ENCODE measurements at regions not wholly inside any gene's neighbourhood (a gene's known extent, or its start where the extent isn't known, plus 50 kb on each side); places are given as distances from the start of the nearest gene placed in this dataset.
"Not testable (repeated sequence)": the region's sequence is repeated elsewhere in the genome, so short reads cannot be mapped to it uniquely, and the experiment has no call there.

DNA sequence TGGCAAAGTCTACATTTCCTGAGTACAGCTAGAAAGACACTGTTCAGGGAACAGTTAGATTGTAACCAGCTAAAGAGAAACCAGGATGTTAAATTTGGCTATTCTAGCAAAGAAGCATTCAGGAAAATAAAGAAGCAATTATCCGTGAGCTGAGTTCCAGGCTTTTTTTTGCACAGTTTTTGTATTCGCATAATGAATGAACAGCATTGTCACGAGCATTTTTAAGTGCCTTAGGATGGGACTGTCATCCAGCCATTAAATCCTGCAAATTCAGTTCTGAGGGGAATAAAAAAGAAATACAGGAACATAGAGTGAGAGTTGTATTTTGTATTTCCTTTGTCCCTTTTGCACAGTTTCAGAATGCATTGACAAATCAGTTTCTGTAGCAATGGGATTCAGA, 1302.2 kb downstream of the CDH12 start:
- not testable (repeated sequence) for H3K27ac ChIP-seq (ENCODE audit: low read depth, low read length); H3K4me3 ChIP-seq (ENCODE audit: low read length); H3K4me1 ChIP-seq (ENCODE audit: insufficient read depth, low read length); H3K36me3 ChIP-seq (ENCODE audit: insufficient read depth, low read length); H3K27me3 ChIP-seq (ENCODE audit: insufficient read depth, low read length); H3K9ac ChIP-seq (ENCODE audit: low read depth, low read length); H3K9me3 ChIP-seq (ENCODE audit: insufficient read depth, low read depth, low read length)
- WGBS: 94% methylated on average over 3 of the region's 3 CpGs

DNA sequence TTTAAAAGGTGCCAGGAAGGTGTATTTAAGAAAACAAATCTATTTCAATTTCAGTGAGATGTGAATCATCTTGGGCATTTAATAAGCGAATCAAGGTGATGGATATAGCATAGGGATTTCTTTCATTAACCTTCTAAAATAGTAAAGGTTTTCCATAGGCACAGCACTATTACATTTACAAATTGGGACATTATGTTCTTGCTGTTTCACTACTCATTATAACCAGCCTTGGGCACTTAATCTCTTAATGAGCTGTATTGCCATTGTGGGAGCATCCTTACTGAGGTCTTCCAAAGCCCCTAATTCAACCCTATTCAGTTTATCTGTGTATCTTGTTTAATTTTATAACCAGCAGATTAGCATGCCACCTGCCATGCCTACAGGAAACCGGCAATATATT, 1305.5 kb downstream of the CDH12 start:
- WGBS: no CpG with 5 or more reads among the region's 2 CpGs
- not testable (repeated sequence) for H3K27me3 ChIP-seq (ENCODE audit: insufficient read depth, low read length); H3K36me3 ChIP-seq (ENCODE audit: insufficient read depth, low read length); H3K4me1 ChIP-seq (ENCODE audit: insufficient read depth, low read length); H3K9me3 ChIP-seq (ENCODE audit: insufficient read depth, low read depth, low read length); H3K27ac ChIP-seq (ENCODE audit: low read depth, low read length); H3K9ac ChIP-seq (ENCODE audit: low read depth, low read length); H3K4me3 ChIP-seq (ENCODE audit: low read length)

DNA sequence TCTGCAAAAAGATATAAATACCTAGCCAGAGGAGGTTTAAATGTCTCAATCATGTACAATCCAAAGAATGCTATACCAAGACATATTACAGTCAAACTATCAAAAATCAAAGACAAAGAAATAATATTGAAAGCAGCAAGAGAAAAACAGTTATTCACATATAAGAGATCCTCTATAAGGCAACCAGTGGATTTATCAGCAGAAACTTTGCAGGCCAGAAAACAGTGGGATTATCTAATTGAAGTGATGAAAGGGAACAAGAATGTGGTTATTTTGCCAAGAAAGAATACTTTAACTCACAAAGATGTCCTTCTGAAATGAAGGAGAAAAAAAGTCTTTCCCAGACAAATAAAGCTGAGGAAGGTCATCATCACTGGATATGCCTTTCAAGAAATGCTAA, 1318.0 kb downstream of the CDH12 start:
- not testable (repeated sequence) for H3K27ac ChIP-seq (ENCODE audit: low read depth, low read length); H3K9ac ChIP-seq (ENCODE audit: low read depth, low read length); H3K4me1 ChIP-seq (ENCODE audit: insufficient read depth, low read length); H3K4me3 ChIP-seq (ENCODE audit: low read length); H3K27me3 ChIP-seq (ENCODE audit: insufficient read depth, low read length); H3K9me3 ChIP-seq (ENCODE audit: insufficient read depth, low read depth, low read length); H3K36me3 ChIP-seq (ENCODE audit: insufficient read depth, low read length)

DNA sequence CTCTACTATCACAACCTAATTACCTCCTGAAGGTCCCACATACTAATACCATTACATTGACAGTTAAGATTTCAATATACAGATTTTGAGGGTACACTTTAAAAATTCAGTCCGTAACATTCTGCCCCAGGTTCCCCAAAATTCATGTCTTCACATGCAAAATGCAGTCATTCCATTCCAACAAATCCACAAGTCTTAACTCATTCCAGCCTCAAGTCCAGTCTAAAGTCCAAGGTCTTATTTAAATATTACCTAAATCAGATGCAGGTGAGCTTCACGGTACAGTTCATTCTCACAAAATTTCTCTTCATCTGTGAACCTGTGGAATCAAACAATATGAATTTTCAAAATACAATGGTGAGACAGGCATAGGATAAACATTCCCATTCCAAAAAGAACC, 1332.0 kb downstream of the CDH12 start:
- H3K9ac ChIP-seq (ENCODE audit: low read depth, low read length); H3K27me3 ChIP-seq (ENCODE audit: insufficient read depth, low read length); H3K9me3 ChIP-seq (ENCODE audit: insufficient read depth, low read depth, low read length); H3K27ac ChIP-seq (ENCODE audit: low read depth, low read length); H3K4me3 ChIP-seq (ENCODE audit: low read length); H3K4me1 ChIP-seq (ENCODE audit: insufficient read depth, low read length); H3K36me3 ChIP-seq (ENCODE audit: insufficient read depth, low read length): not testable (repeated sequence)
- no CpG with 5 or more reads among the region's 2 CpGs for WGBS

DNA sequence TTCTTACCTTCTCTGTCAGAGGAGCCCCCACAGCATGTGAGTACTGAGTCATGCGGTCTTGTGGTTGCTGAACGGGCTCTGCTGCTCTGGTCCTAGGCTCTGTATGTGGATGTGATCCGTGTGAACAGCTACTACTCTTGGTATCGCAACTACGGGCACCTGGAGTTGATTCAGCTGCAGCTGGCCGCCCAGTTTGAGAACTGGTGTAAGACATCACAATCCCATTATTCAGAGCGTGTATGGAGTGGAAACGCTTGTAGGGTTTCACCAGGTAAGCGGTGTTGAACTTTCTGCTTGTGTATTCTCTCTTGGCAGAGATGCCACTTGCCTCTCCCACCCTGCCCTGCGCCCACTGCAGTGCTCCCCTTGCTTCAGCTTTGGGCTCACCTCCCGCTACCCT, 1356.2 kb downstream of the CDH12 start:
- 96% methylated on average over 9 of the region's 11 CpGs for WGBS
- H3K27ac ChIP-seq (ENCODE audit: low read depth, low read length); H3K9ac ChIP-seq (ENCODE audit: low read depth, low read length); H3K9me3 ChIP-seq (ENCODE audit: insufficient read depth, low read depth, low read length); H3K36me3 ChIP-seq (ENCODE audit: insufficient read depth, low read length); H3K4me1 ChIP-seq (ENCODE audit: insufficient read depth, low read length); H3K27me3 ChIP-seq (ENCODE audit: insufficient read depth, low read length); H3K4me3 ChIP-seq (ENCODE audit: low read length): not testable (repeated sequence)

DNA sequence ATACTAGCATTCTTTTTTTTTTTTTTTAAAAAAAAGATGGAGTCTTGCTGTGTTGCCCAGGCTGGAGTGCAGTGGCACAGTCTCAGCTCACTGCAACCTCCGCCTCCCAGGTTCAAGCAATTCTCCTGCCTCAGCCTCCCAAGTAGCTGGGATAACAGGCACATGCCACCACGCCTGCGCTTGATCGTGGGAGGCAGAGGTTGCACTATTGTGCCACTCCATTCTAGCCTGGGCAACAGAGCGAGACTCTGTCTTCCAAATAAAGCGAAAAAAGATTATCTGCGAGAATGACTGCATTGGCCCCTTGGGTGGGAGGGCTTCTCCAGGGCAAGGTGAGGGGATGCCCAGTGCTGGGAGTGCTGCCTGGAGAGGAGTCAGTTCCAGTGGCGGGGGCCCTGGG, 1357.1 kb downstream of the CDH12 start:
- not testable (repeated sequence) for H3K4me1 ChIP-seq (ENCODE audit: insufficient read depth, low read length); H3K9me3 ChIP-seq (ENCODE audit: insufficient read depth, low read depth, low read length); H3K27ac ChIP-seq (ENCODE audit: low read depth, low read length); H3K4me3 ChIP-seq (ENCODE audit: low read length); H3K27me3 ChIP-seq (ENCODE audit: insufficient read depth, low read length); H3K36me3 ChIP-seq (ENCODE audit: insufficient read depth, low read length); H3K9ac ChIP-seq (ENCODE audit: low read depth, low read length)
- WGBS: 99% methylated on average over 7 of the region's 8 CpGs

DNA sequence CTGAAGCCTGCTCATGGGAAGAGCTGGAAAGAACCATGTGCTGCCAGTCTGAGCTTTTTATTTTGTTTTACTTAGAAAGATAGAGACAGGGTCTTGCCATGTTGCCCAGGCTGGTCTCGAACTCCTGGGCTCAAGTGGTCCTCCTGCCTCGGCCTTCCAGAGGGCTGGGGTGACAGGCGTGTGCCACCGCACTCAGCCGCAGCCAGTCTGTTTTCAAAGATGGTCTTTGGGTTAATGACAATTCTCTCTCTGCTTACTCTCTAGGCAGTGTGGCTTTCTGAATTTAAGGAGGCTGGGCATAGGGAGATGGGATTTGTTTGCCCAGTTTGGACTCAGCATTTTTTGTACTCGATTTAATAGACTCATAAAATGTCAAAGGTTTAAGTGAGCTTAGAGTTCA, 1357.9 kb downstream of the CDH12 start:
- H3K9ac ChIP-seq (ENCODE audit: low read depth, low read length); H3K27ac ChIP-seq (ENCODE audit: low read depth, low read length); H3K4me1 ChIP-seq (ENCODE audit: insufficient read depth, low read length); H3K27me3 ChIP-seq (ENCODE audit: insufficient read depth, low read length); H3K4me3 ChIP-seq (ENCODE audit: low read length); H3K36me3 ChIP-seq (ENCODE audit: insufficient read depth, low read length); H3K9me3 ChIP-seq (ENCODE audit: insufficient read depth, low read depth, low read length): not testable (repeated sequence)
- 98% methylated on average over 5 of the region's 6 CpGs for WGBS

DNA sequence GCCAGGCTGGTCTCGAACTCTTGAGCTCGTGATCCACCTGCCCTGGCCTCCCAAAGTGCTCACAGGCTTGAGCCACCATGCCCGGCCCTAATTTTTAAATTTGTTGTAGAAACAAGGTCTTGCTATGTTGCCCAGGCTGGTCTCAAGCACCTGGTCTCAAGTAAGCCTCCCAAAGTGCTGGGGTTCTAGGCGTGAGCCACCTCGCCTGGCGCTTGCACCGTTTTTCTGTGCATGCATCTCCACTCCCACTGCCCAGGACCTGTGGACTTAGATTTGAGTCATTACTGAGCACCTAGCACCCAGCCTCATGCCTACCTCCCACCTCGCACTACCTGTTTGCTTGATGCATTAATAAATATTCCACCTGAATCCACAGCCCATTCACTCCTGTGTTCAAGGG, 1359.1 kb downstream of the CDH12 start:
- 98% methylated on average over 4 of the region's 8 CpGs for WGBS
- H3K36me3 ChIP-seq (ENCODE audit: insufficient read depth, low read length); H3K9ac ChIP-seq (ENCODE audit: low read depth, low read length); H3K9me3 ChIP-seq (ENCODE audit: insufficient read depth, low read depth, low read length); H3K27ac ChIP-seq (ENCODE audit: low read depth, low read length); H3K4me1 ChIP-seq (ENCODE audit: insufficient read depth, low read length); H3K4me3 ChIP-seq (ENCODE audit: low read length); H3K27me3 ChIP-seq (ENCODE audit: insufficient read depth, low read length): not testable (repeated sequence)

DNA sequence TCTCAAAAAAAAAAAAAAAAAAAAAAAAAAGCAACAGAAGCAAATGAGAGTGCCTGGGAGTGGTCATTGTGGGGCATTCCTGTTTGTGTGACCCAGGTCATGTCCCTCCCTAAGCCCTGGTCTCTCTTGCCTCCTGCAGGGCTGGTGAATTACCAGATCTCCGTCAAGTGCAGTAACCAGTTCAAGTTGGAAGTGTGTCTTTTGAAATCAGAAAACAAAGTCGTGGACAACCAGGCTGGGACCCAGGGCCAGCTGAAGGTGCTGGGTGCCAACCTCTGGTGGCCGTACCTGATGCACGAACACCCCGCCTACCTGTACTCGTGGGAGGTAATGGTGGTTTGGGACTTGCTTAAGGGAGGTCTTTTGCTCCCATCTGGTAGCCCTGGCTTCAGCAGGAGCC, 1362.0 kb downstream of the CDH12 start:
- H3K4me3 ChIP-seq (ENCODE audit: low read length); H3K9me3 ChIP-seq (ENCODE audit: insufficient read depth, low read depth, low read length); H3K4me1 ChIP-seq (ENCODE audit: insufficient read depth, low read length); H3K9ac ChIP-seq (ENCODE audit: low read depth, low read length); H3K27me3 ChIP-seq (ENCODE audit: insufficient read depth, low read length); H3K27ac ChIP-seq (ENCODE audit: low read depth, low read length); H3K36me3 ChIP-seq (ENCODE audit: insufficient read depth, low read length): not testable (repeated sequence)
- WGBS: 86% methylated on average over 3 of the region's 6 CpGs

DNA sequence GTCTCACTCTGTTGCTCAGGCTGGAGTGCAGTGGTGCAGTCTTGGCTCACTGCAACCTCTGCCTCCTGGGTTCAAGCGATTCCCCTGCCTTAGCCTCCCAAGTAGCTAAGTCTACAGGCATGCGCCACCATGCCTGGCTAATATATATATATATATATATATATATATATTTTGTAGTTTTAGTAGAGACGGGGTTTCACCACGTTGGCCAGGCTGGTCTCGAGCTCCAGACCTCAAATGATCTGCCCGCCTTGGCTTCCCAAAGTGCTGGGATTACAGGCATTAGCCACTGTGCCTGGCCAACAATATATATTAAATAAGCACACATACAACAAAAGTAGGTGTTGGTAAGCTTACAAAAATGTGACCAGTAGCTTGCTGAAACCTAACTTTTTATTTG, 1364.3 kb downstream of the CDH12 start:
- H3K9me3 ChIP-seq (ENCODE audit: insufficient read depth, low read depth, low read length); H3K4me1 ChIP-seq (ENCODE audit: insufficient read depth, low read length); H3K36me3 ChIP-seq (ENCODE audit: insufficient read depth, low read length); H3K27ac ChIP-seq (ENCODE audit: low read depth, low read length); H3K4me3 ChIP-seq (ENCODE audit: low read length); H3K9ac ChIP-seq (ENCODE audit: low read depth, low read length); H3K27me3 ChIP-seq (ENCODE audit: insufficient read depth, low read length): not testable (repeated sequence)
- 96% methylated on average over 5 of the region's 6 CpGs for WGBS

DNA sequence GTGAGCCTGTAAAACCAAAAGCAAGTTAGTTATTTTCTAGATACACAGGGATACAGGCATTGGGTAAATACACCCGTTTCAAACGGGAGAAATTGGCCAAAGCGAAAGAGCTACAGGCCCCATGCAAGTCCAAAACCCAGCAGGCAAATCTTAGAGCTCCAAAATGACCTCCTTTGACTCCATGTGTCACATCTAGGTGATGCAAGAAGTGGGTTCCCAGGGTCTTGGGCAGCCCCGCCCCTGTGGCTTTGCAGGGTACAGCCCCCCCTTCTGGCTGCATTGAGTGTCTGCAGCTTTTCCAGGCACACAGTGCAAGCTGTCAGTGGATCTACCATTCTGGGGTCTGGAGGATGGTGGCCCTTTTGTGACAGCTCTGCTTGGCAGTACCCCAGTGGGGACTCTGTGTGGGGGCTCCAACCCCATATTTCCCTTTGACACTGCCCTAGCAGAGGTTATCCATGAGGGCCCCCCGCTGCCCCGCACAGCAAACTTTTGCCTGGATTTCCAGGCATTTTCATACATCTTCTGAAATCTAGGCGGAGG, 1367.6 kb downstream of the CDH12 start:
- not testable (repeated sequence) for H3K9ac ChIP-seq (ENCODE audit: low read depth, low read length); H3K9me3 ChIP-seq (ENCODE audit: insufficient read depth, low read depth, low read length); H3K36me3 ChIP-seq (ENCODE audit: insufficient read depth, low read length); H3K4me3 ChIP-seq (ENCODE audit: low read length); H3K27me3 ChIP-seq (ENCODE audit: insufficient read depth, low read length); H3K4me1 ChIP-seq (ENCODE audit: insufficient read depth, low read length); H3K27ac ChIP-seq (ENCODE audit: low read depth, low read length)
- WGBS: 94% methylated on average over 7 of the region's 7 CpGs

DNA sequence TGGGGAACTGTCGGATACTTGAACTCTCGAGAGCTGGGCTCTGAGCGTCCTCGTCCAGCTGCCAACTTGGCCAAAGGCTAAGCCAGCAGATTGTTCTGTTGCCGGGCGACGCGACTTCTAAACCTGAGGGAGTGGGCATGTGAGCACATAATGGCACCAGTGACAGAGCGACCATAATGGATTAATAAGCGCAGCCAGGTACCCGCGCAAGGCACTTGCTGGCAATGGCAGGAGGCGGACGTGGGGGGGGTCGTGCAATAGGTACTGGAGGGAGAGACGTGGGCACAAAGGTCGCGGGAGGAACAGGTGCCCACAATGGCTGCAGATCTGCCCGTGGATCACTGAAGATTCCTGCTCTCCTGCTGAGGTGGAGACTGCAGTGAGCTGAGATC, 1368.7 kb downstream of the CDH12 start:
- not testable (repeated sequence) for H3K27me3 ChIP-seq (ENCODE audit: insufficient read depth, low read length); H3K9me3 ChIP-seq (ENCODE audit: insufficient read depth, low read depth, low read length); H3K4me1 ChIP-seq (ENCODE audit: insufficient read depth, low read length); H3K36me3 ChIP-seq (ENCODE audit: insufficient read depth, low read length); H3K4me3 ChIP-seq (ENCODE audit: low read length); H3K9ac ChIP-seq (ENCODE audit: low read depth, low read length); H3K27ac ChIP-seq (ENCODE audit: low read depth, low read length)
- WGBS: 98% methylated on average over 12 of the region's 19 CpGs
